Stimulated activated CD4-positive, alpha-beta T cell treated with anti-CD3 and anti-CD28 coated beads, Interleukin-1b, Interleukin-23, amount 100 ng/mL, for 48 hours (primary cell): ENCODE measurements at regions not wholly inside any gene's neighbourhood (a gene's known extent, or its start where the extent isn't known, plus 50 kb on each side); places are given as distances from the start of the nearest gene placed in this dataset.
"Not testable (repeated sequence)": the region's sequence is repeated elsewhere in the genome, so short reads cannot be mapped to it uniquely, and the experiment has no call there.

ENCODE experiments used
- DNase-seq: peaks from one replicate; pipeline ENCODE4 v3.0.0-alpha.2; 2020

DNA sequence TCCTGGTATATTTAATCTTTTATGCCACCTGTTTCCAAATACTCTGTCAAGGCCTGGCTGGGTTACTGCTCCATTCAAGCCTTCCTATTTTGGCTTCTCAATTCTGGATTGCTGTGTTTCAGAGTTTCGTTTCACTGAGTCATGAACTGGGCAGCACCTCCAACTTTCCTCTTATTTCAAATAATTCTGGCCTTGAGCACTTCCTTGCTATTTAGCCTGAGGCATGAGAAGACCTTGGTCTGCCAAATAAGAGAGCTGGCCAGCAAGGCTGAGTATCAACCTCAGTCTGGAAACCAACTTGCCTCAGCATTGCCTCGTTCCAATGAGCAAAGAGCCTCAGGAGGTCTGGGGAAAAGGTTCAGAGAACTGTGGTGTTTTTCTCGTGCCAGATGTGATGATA, 66.6 kb downstream of the TNFAIP3 start:
- no peak for DNase-seq

DNA sequence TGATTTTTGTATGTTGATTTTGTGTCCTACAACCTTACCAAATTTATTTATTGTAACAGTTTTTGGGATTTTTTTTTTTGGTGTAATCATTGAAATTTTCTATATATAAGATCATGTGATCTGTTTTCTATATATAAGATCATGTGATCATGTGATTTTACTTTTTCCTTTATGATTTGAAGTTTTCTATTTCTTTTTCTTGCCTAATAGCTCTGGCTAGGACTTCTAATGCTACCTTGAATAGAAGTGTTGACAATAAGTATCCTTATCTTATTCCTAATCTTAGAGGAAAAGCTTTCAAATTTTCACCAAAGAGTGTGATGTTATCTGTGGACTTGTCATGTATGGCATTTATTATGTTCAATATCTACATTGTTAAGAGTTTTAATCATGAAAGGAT, 69.7 kb downstream of the TNFAIP3 start:
- no peak for DNase-seq

DNA sequence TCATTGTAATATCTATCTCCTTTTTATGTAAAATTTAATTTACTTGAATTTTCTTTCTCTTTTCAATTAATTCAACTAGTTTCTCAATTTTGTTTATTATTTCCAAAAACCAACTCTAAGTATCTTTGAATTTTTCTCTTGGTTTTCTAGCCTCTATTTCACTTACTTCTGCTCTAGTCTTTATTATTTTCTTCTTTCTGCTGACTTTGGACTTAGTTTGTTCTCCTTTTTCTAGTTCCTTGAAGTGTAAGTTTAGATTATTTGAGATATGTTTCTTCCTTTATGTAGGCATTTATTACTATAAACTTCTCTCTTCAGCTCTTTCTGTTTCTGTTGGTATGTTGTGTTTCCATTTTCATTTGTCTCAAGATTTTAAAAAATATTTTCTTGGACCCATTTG, 70.8 kb downstream of the TNFAIP3 start:
- DNase-seq: no peak

DNA sequence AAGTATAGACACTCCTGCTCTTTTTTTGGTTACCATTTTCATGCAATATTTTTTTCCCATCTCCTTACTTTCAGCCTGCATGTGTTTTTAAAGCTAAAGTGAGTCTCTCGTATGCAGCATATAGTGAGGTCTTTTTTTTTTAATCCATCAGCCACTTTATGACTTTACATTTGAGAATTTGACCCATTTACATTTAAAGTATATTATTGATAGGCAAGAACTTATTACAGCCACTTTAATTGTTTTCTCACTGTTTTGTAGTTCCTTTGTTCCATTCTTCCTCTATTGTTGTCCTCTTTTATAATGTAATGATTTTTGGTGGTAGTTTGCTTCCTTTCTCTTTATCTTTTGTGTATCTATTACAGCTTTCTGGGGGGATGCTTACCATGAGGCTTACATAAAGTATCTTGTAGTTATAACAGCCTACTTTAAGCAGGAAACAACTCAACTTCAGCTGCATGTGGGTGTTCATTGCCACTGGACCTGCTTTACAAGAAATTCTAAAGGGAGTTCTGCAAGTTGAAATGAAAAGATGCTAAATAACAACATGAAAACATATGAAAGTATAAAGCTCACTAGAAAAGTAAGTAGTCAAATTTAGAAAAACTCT, 71.8 kb downstream of the TNFAIP3 start:
- no peak for DNase-seq

DNA sequence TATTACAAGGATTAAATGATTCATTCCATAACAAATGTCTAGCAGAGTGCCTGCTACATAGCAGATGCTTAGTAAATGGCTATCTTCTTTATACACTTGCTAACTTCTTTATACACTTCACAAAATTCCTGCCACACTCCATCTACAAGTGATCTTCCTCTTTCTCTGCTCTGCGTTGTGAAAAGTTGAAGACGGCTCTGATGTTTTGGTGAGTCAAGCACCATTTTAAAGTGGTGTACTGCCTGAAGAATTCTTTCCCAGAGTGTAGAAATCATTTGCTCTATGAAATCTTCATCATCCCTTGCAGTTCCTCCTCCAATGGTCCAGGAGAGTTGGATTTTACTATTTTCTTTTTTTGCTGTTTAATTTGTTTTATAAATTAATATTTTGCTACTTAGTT, 74.9 kb downstream of the TNFAIP3 start:
- no peak for DNase-seq

DNA sequence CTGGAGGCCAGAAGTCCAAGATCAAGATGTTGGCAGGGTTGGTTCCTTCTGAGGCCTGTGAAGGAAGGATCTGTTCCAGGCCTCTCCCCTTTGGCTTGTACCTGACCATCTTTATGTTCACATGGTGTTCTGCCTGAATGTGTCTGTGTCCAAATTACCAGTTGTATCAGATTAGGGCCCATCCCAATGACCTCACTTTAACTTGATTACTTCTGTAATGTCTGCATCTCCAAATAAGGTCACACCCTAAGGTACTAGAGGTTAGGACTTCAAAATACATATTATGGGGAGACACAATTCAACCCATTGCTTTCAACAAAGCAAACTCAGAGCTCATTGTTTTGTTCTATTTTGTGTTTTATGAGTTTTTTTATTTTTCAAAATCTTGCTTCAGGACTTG, 75.7 kb downstream of the TNFAIP3 start:
- no peak for DNase-seq

DNA sequence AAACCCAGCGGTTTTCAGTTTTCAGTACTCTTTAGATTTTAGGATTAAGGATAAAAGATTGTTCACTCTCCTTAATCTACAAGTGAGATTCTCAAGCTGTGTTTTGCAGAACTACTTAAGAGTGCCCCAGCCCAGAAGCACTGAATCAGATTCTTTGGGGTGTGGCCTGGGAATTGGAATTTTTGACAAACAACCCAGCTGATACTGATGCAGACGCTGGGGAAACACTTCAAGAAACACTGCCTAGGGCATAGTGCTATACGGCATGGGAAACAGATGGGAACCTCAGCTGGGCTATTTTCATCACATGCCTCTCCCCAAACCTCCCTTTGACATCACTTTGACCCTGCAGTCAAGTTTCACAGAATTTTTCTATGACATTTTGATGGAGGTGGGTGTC, 77.3 kb downstream of the TNFAIP3 start:
- DNase-seq: not testable (repeated sequence)

DNA sequence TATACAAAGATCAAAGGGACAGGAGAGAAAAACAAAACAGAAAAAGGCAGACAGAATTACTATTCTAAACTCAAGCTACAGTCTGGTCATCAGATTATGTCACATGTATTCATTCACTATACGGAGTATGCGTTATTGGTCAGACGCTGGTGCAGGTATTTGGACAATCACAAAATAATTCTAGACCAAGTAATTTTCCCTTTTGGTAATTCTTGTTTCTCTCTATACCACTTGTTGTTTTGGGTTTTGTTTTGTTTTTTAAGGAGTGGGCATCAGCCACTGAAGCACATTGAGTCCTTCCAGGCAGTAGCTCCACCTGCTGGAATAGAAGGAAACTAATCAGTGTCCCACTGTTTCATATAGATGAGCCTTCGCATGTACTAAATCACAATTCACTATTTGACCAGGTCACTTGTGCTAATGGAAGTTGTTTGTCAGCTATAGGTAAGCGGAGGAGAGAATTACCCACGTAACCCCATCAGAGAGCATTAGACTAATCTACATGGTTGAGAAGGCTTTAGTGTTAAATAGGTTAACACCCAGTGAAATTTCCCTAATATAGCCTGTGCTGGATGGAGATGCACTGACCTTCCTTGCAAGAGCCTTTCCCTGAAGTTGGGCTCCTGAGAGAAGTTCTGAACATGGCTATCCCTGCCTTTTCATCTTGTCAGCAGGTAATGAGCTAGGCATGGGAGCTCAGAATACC, 77.9 kb downstream of the TNFAIP3 start:
- DNase-seq: no peak

DNA sequence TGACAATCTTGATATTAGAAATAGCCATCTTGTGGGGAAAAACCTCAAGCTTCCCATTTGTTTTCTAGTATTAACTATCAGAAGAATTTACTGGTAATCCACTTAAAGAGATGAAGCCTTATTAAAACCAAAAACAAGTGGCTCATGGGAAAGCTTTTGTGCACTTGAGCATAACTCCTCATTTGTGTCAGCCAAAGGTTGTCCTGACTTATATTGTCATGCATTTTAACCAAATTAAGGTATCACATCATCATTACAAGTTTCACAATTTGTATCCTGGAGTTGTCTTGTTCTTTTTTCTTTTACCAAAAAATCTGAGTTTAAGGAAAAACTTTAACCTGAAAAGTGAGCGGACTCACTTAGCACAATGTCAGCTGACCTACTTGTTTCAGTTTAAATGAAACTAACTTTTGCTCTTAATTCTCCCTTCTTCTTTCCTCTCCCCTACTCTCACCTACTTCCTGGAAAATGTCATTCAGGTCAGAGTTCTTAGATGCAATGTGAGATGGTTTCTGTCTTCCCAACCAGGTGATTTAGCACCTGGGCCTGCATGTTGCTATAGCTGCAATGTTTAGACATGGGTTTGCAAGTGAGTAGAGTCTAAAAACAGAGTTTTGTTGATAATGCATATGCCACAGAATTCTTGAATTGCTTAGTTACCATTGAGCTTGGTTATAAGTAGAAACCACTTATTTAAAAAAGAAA, 82.8 kb downstream of the TNFAIP3 start:
- no peak for DNase-seq

DNA sequence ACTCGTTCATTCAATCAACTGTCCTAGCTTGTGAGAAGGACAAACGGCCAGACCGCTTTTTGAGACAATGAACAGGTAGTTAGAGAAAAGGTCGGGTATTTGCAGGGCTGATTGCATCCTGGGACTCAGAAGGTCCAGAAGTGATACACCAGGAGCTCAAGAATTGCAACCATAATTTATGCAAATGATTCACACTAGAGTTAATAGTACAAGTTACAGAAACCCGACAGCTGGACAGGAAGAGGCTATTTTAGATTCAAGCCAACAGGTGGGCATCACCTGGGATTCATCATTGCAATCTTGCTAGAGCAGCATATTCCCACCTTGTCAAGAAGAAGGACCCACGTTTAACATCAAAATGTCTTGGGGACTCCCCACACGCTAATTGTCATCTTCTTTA, 83.5 kb downstream of the TNFAIP3 start:
- no peak for DNase-seq

DNA sequence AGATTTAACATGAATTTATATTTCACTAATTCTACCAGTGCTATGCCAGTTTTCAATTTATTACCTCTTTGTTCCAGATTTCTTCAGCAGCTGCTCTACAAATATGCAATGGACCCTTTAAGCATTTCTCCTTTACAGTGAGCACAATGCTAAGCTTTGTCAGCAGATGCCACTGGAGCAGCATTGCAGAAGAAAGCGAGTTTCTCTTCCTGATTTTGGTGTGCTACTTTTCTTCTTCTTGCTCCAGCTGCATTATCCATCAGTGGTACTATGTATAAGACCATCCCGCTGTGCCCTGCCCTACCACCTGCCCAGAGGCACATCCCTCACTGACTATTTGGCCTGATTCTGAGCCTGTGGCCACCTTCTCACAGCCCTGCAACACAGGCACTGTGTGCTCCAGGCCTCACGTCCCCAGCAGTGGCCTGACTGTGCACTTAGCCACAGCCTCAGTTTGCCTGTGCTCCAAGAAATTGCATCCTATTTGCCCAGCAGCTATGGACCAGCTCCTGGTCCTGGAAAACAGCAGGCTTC, 84.1 kb downstream of the TNFAIP3 start:
- no peak for DNase-seq

DNA sequence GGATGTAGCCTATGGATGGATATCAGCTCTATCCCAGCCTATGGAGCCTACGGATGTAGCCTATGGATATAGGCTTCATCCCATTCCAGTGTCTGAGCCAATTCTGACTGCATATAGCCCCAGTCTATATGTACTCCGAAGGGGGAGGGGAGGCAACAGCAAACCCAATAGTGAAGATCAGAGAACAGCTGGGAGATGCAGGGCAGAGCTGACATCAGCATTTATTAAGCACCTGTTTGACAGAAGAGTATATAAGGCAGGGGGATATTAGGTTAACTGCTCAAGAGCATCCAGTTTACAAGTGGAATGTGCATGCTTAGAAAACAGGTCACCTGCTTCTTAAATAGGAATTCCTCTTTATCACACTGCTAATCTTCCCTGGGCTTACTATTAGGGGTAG, 85.2 kb downstream of the TNFAIP3 start:
- DNase-seq: no peak

DNA sequence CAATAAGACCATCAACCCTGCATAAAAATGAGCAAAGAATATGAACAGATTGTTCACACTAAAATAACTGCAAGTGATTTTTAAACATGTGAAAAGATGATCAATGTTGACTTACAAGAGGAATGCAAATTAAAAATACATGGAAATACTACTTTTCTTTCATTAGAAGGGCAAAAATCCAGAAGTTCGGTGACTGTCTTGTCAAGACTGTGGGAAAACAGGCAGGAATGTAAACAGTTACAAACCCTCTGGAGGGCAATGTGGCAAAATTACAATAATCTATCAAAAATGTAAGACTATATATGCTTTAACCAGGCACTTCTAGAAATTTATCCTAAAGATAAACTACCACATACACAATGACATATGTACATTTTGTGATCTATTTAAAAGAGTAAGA, 86.7 kb downstream of the TNFAIP3 start:
- no peak for DNase-seq

DNA sequence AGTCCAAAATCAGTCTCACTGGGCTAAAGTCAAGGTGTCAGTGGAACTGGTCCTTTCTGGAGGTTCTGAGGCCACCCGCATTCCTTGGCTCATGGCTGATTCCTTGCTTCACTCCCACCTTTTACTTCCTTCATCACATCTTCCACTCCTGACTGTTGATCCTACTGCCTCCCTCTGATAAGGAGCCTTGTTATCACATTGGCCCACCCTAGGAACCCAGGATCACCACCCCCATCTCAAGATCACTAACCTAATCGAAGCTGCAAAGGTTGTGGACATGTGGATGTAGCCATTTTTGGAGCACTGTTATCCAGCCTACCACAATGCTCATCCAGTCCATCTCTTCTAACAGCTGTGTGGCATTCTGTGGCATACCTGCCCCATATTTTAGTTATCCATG, 87.2 kb downstream of the TNFAIP3 start:
- no peak for DNase-seq

DNA sequence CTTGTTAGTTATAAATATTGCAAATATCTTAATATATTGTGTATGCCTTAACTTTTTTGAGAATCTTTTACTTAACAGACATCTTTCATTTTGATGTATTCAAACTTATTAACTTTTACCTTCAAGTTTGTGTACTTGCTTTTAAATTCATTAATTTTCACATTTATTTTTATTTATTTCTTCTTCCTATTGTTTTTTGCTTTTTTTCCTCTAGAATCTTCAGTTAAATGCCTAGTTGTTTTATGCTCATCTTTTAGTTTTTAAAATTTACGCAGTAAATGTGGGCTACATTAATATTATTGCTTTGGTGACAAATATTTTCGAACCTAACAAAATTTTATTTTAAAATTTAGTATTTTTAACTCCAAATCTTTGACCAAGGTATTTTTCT, 89.0 kb downstream of the TNFAIP3 start:
- no peak for DNase-seq

DNA sequence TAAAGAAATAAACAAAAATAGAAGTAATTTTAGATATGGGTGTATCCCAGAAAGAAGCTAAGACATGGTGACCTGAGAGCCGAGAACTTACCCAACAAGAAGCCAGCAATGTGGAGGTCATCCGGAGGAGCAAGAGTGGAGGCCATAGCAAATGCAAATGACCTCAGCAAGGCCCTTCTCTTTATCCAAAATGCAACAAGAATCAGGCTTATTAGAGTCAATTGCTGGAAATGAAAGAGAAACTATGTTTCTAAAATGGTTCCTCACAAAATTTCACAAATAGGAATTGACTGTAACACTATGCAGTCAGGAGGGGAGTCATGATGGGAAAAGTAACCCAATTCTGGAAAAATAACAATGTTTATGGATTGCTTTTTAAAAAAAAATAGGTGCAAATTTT, 90.4 kb downstream of the TNFAIP3 start:
- no peak for DNase-seq

DNA sequence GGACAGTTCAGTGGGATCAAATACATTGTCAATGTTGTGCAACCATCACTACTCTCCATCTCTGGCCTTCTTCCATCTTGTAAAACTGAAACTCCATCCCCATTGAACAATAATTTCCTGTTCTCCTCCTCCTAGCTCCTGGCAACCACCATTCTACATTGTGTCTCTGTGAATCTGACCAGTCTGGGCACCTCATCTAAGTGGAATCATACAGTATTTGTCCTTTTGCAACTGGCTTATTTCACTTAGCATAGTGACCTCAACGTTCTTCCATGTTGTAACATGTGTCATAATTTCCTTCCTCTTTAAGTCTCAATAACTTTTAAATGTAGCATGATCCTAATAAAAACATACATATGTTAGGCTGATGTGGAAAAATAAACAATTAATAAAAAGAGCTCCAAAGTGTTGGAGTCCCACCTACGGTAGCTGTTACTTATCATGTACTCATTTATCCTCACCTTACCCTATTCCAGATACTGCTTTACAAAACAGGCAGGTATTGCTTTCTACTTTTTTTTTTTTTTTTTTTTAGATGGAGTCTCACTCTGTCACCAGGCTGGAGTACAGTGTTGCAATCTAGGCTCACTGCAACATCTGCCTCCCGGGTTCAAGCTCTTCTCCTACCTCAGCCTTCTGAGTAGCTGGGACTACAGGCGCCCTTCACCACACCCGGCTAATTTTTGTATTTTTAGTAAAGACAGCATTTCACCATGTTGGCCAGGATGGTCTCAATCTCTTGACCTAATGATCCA, 91.9 kb downstream of the TNFAIP3 start:
- DNase-seq: no peak

DNA sequence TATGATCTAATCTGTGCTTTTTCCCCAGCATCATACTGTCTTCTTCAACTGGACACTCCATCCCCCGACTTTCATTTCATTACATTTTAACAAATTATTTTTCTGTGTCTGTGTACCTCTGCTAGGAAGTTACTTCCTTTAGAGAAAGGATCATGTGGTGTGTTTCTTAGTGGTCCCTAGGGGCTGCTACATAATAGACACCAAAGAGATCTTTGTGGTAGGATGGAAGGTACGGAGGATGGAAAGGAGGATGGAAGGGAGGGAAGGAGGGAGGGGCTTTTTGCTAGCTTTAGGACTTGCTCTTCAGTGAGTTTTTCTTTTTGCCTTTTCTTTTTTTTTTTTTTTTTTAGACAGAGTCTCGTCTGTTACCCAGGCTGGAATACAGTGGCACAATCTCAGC, 95.7 kb downstream of the TNFAIP3 start:
- no peak for DNase-seq

DNA sequence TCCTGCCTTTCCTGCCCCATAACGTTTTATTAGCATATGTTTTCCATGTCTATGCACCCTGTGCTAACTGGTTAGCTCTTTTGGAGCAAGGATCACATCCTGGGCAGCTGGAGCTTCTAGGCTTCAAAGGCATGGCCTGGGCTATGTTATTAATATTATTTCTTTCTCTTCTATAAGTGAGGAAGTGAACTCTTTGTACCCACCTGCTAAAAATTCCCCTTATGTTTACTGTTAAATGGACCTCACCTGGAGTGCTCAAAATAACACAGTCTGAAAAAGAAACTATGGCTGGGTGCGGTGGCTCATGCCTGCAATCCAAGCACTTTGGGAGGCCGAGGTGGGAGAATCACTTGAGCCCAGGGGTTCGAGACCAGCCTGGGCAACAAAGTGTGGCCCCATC, 97.8 kb downstream of the TNFAIP3 start:
- no peak for DNase-seq

DNA sequence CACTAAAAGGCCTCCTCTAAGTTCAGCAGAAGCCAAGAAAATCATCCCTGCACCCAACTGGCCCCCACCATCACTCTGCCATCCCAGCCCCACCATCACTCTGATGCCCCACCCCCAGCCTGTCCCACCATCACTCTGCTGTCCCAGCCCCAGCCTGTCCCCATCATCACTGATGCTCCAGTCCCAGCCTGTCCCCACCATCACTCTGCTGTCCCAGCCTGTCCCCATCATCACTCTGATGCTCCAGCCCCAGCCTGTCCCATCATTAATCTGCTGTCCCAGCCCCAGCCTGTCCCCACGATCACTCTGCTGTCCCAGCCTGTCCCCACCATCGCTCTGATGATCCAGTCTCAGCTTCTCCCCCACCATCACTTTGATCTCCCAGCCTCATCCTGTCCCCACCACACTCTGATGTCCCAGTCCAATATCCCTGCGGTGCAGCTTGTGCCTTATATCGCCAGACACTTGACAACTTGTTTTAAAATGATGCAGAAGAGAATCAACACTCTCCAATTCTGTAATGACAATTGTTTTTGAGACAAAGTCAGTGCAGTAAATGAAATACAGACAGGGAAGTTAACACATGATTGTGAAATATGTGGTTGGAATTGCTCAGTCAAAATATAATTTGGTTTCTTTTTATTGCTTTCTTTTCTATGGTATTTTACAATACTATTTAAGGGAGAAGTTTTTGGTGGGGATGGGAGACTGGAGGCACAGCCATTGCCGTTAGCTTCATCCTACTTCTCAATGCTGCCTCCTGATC, 100.8 kb downstream of the TNFAIP3 start:
- DNase-seq: no peak

DNA sequence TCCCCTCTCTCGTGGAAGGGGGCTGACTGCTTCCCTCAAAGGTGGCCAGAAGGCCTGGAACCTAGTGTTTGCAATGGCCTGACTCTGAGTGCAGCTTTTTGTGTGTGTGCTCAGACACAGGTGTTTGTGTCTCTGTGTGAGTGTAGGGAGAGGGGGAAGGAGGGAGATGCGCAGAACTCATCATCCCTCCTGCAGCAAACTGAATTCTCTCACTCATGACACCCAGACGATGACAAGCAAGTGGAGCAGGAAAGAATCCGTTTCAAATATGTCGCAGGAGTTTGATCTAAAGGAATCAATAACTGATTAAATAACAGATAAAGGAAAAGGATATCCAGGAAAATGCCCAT, 101.4 kb downstream of the TNFAIP3 start:
- DNase-seq: no peak

DNA sequence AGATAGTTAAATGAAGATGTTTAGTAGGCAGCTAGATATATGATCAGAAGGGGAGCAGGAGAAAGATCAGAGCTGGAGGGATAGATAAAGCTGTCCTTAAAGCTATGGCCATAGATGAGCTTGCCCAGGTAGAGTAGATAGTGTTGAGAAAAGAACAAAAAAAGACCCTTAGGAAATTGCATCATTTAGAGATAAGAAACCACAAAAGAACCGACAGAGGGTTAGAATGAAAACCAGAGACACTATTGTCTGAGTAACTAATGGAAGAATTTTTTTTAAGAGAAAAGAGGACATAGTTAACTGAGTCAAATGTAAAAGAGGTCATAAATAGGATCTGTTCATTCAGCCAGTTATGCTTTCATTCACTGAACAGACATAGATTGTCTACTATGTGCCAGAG, 101.8 kb downstream of the TNFAIP3 start:
- DNase-seq: no peak

DNA sequence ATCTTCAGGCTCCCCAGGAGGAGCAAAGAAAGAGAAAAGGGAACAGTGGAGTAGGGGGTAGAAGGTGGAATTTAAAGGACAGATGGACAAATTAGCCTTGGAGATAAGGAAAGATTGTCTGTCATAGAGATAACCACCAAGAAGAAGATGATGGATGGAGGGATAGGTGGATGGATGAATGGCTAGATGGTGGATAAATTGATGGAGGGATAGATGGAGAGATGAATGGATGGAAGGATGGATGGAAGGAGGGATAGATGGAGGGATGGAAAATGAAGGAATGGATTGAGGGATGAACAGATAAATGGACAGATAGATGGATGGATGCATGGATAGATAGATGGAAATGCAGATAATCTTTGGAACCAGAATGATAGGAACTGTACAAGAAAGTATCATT, 102.8 kb downstream of the TNFAIP3 start:
- no peak for DNase-seq
